Neutrophil (primary cell): ENCODE measurements at regions not wholly inside any gene's neighbourhood (a gene's known extent, or its start where the extent isn't known, plus 50 kb on each side); places are given as distances from the start of the nearest gene placed in this dataset.
"Not testable (repeated sequence)": the region's sequence is repeated elsewhere in the genome, so short reads cannot be mapped to it uniquely, and the experiment has no call there.

Experiments
- H3K27ac ChIP-seq: fragments of 200-600 bp; sonication (generic); 2 replicates; pipeline ENCODE4 v1.5.1; 2016; ENCODE audit warnings: mild to moderate bottlenecking, moderate library complexity
- H3K27me3 ChIP-seq: fragments of 200-600 bp; sonication (generic); 2 replicates; pipeline ENCODE4 v1.6.0; 2016; ENCODE audit warnings: mild to moderate bottlenecking
- H3K36me3 ChIP-seq: fragments of 200-600 bp; sonication (generic); 2 replicates; pipeline ENCODE4 v1.5.1; 2017
- H3K4me1 ChIP-seq, 2 experiments: fragments of 200-600 bp in 1 of 2; sonication (generic) in 1 of 2; 1 replicate in 1 of 2; 2 replicates in 1 of 2; pipeline versions ENCODE4 v1.5.1 to v1.6.1; 2013 to 2016; ENCODE audit warnings: low read depth in 1 of 2, low read length in 1 of 2, mild to moderate bottlenecking in 1 of 2, moderate library complexity in 1 of 2; ENCODE audit not compliant: control insufficient read depth in 1 of 2, insufficient read depth in 1 of 2
- H3K4me3 ChIP-seq, 2 experiments: fragments of 200-600 bp in 1 of 2; sonication (generic) in 1 of 2; 1 replicate in 1 of 2; 2 replicates in 1 of 2; pipeline ENCODE4 v1.5.1; 2013 to 2016; ENCODE audit warnings: low read depth in 1 of 2, low read length in 1 of 2, mild to moderate bottlenecking in 1 of 2, moderate library complexity in 1 of 2
- H3K9me3 ChIP-seq: fragments of 200-600 bp; sonication (generic); 2 replicates; pipeline ENCODE4 v1.5.1; 2016
- TF ChIP-seq, protein P1 (sequence below): fragments of 200-600 bp; sonication (generic); IDR thresholded peaks from 2 replicates; pipeline ENCODE4 v1.5.1; 2016; ENCODE audit warnings: antibody characterized with exemption

GRCh38 chr11:21987261-21987660, 205.6 kb upstream of the ANO5 start:
- Histone ChIP-seq H3K27me3 (no peaks in the 10 kb centered on the region), H3K27ac (no peak overlapping the region), H3K4me3 (no peak overlapping the region), H3K4me1 (no peaks in the 10 kb centered on the region), H3K36me3 (no peaks in the 10 kb centered on the region), H3K9me3 (no peaks in the 10 kb centered on the region)
- TF ChIP-seq, protein P1, sequence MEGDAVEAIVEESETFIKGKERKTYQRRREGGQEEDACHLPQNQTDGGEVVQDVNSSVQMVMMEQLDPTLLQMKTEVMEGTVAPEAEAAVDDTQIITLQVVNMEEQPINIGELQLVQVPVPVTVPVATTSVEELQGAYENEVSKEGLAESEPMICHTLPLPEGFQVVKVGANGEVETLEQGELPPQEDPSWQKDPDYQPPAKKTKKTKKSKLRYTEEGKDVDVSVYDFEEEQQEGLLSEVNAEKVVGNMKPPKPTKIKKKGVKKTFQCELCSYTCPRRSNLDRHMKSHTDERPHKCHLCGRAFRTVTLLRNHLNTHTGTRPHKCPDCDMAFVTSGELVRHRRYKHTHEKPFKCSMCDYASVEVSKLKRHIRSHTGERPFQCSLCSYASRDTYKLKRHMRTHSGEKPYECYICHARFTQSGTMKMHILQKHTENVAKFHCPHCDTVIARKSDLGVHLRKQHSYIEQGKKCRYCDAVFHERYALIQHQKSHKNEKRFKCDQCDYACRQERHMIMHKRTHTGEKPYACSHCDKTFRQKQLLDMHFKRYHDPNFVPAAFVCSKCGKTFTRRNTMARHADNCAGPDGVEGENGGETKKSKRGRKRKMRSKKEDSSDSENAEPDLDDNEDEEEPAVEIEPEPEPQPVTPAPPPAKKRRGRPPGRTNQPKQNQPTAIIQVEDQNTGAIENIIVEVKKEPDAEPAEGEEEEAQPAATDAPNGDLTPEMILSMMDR, result no peak

DNA sequence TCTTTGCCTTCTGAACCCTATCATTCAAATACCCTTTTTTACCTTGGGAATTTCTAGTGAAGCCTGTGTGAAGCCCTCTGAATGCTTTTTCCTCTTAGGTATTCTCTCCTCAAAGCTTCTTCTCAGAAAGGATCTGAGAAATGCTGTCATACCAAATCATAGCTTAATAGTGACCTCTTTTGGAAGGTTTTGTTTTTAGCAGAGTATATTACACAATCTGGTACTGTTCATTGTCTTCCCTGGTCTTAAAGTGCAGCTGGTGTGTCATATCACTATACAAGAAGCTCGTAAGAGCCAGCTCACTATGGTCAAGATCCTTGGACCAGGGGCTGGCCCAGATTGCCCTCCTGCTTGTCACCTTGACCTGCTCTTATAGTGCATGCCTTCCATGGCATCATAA, 204.4 kb upstream of the ANO5 start:
- Histone ChIP-seq H3K36me3 (no peaks in the 10 kb centered on the region), H3K9me3 (no peaks in the 10 kb centered on the region), H3K27ac (no peak overlapping the region), H3K4me3 (no peak overlapping the region), H3K4me1 (no peaks in the 10 kb centered on the region), H3K27me3 (no peaks in the 10 kb centered on the region)
- TF ChIP-seq, protein P1, result no peak

GRCh38 chr11:22001803-22002202, 191.1 kb upstream of the ANO5 start:
- not testable (repeated sequence) for H3K36me3 ChIP-seq, H3K9me3 ChIP-seq, H3K4me1 ChIP-seq, H3K27me3 ChIP-seq, H3K4me3 ChIP-seq, H3K27ac ChIP-seq

- TF ChIP-seq, protein P1, result no peak
- Histone ChIP-seq H3K36me3 (no peaks in the 10 kb centered on the region), H3K4me1 (no peaks in the 10 kb centered on the region), H3K27ac (no peak overlapping the region), H3K4me3 (no peak overlapping the region), H3K9me3 (no peaks in the 10 kb centered on the region), H3K27me3 (no peaks in the 10 kb centered on the region)
Measured at GRCh38 chr11:22006901-22007300, 186.0 kb upstream of the ANO5 start.

DNA sequence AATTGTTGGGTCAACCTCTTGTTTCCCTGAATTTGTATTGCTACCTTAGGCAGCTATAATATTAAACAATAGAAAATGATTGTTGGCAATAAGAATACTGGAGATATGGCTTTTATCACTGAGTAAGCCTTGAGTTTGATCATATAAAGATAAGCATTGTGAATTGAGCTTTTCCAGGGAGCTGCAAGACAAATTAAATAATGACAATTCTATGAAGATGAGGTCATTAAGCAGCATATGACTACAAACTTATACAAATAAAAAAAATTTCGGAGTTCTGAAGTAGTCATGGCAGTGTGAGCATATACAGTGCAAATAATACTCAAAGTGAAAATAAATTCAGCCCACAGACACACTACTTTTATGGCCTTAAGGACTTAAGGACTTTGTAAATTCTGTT, 161.1 kb upstream of the ANO5 start:
- no peaks in the 10 kb centered on the region for H3K9me3 ChIP-seq
- H3K27ac ChIP-seq, result no peak overlapping the region
- TF ChIP-seq, protein P1, result no peak
- H3K4me3 ChIP-seq, result no peak overlapping the region
- H3K4me1 ChIP-seq, result no peaks in the 10 kb centered on the region
- no peaks in the 10 kb centered on the region for H3K36me3 ChIP-seq
- no peaks in the 10 kb centered on the region for H3K27me3 ChIP-seq

DNA sequence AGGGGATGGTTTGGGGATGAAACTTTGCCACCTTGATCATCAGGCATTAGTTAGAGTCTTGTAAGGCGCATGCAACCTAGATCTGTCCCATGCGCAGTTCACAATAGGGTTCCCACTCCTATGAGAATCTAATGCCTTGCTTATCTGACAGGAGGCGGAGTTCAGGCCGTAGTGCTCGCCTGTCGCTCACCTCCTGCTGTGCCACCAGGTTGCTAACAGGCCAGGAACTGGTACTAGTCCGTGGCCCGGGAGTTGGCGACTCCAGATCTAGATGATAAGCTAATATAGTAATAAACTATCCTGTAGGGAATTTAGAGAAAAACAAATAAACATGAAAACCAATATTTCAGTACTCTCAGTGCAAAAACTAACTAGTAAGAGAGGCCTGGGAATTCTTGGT, 155.4 kb upstream of the ANO5 start:
- no peak overlapping the region for H3K27ac ChIP-seq
- H3K9me3 ChIP-seq, result no peaks in the 10 kb centered on the region
- TF ChIP-seq, protein P1, result no peak
- no peaks in the 10 kb centered on the region for H3K4me1 ChIP-seq
- H3K27me3 ChIP-seq, result no peaks in the 10 kb centered on the region
- no peak overlapping the region for H3K4me3 ChIP-seq
- no peaks in the 10 kb centered on the region for H3K36me3 ChIP-seq
